ENCODE measurements at regions not wholly inside any gene's neighbourhood (a gene's known extent, or its start where the extent isn't known, plus 50 kb on each side); places are given as distances from the start of the nearest gene placed in this dataset.

DNA sequence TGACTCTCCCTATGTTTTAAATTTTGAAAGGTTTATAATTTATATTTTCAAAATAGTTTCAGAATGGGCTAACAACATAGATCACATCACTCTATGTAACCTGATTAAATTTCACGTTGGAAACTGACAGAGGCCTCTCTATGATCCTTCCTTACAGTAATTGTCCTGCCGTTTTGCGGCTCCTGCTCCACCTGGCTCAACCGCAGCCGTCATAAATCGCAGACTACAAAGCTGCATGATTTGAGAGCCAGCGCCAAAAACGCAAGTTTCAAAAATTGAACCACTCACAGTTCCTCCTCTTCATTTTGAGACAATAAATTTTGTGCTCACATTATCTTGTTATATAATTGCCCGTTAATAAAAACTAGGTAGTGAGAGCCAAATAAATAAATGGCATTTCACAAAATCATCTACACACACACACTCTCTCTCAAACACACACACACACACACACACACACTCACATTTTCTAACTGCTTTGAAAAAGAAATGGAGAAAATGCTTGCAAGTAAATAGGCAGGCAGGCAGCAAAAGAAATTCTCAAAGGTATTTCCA lies 263.1 kb upstream of the PSMD7 start:
- no peak overlapping the region for H3K4me3 ChIP-seq (ENCODE audit: low read depth, low read length)
- DNase-seq (ENCODE audit: low read depth) = no peak
- TF ChIP-seq, protein P1, sequence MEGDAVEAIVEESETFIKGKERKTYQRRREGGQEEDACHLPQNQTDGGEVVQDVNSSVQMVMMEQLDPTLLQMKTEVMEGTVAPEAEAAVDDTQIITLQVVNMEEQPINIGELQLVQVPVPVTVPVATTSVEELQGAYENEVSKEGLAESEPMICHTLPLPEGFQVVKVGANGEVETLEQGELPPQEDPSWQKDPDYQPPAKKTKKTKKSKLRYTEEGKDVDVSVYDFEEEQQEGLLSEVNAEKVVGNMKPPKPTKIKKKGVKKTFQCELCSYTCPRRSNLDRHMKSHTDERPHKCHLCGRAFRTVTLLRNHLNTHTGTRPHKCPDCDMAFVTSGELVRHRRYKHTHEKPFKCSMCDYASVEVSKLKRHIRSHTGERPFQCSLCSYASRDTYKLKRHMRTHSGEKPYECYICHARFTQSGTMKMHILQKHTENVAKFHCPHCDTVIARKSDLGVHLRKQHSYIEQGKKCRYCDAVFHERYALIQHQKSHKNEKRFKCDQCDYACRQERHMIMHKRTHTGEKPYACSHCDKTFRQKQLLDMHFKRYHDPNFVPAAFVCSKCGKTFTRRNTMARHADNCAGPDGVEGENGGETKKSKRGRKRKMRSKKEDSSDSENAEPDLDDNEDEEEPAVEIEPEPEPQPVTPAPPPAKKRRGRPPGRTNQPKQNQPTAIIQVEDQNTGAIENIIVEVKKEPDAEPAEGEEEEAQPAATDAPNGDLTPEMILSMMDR (IDR thresholded peaks at IDR 0.05; ENCODE audit: control insufficient read depth, extremely low read depth, insufficient read depth) = no peak

GRCh38 chr16:74031551-74031950 lies 265.1 kb upstream of the PSMD7 start:
- TF ChIP-seq, protein P1 (IDR thresholded peaks at IDR 0.05; ENCODE audit: control insufficient read depth, extremely low read depth, insufficient read depth) = no peak
- no peak overlapping the region for H3K4me3 ChIP-seq (ENCODE audit: low read depth, low read length)
- no peak for DNase-seq (ENCODE audit: low read depth)

GRCh38 chr16:74030000-74030706 lies 266.5 kb upstream of the PSMD7 start:
- DNase-seq (ENCODE audit: low read depth) = no peak
- TF ChIP-seq, protein P1 (IDR thresholded peaks at IDR 0.05; ENCODE audit: control insufficient read depth, extremely low read depth, insufficient read depth) = no peak
- no peak overlapping the region for H3K4me3 ChIP-seq (ENCODE audit: low read depth, low read length)

- no peak for DNase-seq (ENCODE audit: low read depth)
- H3K4me3 ChIP-seq (ENCODE audit: low read depth, low read length) = no peak overlapping the region
- TF ChIP-seq, protein P1 (IDR thresholded peaks at IDR 0.05; ENCODE audit: control insufficient read depth, extremely low read depth, insufficient read depth) = no peak
Measured at GRCh38 chr16:74029115-74029792, 267.4 kb upstream of the PSMD7 start.

DNA sequence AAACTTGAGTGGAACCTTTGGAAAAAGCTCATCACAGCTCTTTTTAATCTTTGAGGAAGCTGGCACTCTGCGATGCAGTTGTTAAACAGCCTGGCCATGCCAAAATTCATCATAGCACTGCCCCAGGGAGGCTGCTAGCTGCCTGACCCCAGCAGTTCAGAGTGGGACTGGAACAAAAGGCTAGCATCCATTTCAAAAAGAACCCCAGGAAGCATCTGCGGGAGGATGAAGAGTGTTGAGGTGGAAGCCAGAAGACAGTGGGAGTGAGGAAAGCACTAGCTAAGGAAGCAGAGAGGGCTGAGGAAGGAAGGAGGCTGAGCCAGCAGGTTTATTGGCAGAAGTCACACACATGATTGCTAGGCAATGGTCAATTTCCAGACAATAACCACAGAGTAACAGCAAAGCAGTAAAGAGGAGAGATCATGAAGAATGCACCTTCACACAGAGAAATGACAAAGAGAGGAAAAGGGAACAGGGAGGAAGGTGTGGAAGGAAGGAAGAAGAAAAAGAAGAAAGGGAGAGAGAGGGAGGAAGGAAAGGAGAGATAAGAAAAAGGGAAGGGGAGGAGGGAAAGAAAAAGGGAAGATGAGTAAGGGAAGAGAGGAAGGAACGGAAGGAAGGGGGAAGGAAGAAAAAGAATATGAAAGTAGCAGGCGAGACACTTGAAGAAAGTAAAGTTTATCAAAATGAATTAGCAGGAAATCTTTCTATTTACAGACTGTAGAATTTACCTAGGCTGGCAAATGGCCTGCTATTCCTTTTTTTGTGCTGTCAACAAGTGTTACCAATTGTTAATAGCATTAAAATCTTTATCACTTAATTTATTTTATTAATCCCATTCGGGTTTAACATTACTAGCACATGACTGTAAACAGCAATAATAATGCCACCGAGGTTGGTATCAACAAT lies 270.0 kb upstream of the PSMD7 start:
- TF ChIP-seq, protein P1 (IDR thresholded peaks at IDR 0.05; ENCODE audit: control insufficient read depth, extremely low read depth, insufficient read depth) = no peak
- no peak for DNase-seq (ENCODE audit: low read depth)
- no peak overlapping the region for H3K4me3 ChIP-seq (ENCODE audit: low read depth, low read length)

DNA sequence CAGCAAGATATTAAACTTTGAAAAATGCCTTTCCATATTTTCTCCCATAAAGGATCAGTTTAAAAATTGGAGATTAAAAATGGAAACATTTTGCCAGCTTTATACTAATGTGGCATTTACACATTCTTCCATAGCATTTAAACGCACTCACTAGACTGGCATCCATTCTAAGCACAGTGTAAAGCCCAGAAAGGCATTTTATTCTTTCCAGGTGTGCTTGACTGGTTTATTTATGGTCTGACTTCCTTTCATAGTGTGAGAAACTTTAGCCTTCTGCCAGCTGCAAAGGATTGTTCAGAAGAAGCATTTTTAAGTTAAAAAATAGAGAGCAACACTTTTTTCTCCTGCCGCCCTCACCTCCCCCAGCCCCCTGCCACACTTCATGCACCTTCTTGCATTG lies 271.7 kb upstream of the PSMD7 start:
- no peak for DNase-seq (ENCODE audit: low read depth)
- TF ChIP-seq, protein P1 (IDR thresholded peaks at IDR 0.05; ENCODE audit: control insufficient read depth, extremely low read depth, insufficient read depth) = no peak
- no peak overlapping the region for H3K4me3 ChIP-seq (ENCODE audit: low read depth, low read length)
